PC-3 (cell line): ENCODE measurements at regions not wholly inside any gene's neighbourhood (a gene's known extent, or its start where the extent isn't known, plus 50 kb on each side); places are given as distances from the start of the nearest gene placed in this dataset.
"Not testable (repeated sequence)": the region's sequence is repeated elsewhere in the genome, so short reads cannot be mapped to it uniquely, and the experiment has no call there.

Experiments
- ATAC-seq: fragments of 200-7000 bp; cut with Tn5 transposase; 2 replicates; pipeline ENCODE4 v1.9.1; 2020; ENCODE audit warnings: mild to moderate bottlenecking, moderate library complexity
- BruUV-seq: library from RNA; stranded (reverse); fragments of 400-500 nt; replicated peaks from 2 replicates; lab custom pipeline; 2021; lab: Mats Ljungman, UMichigan
- CTCF ChIA-PET: fragments of 300-600 bp; sonication (Branson Sonifier 250); formaldehyde crosslinking; loops from one replicate; lab custom pipeline; 2022; ENCODE audit warnings: antibody characterized with exemption; lab: Charles Lee
- POLR2A ChIA-PET: fragments of 300-600 bp; sonication (Branson Sonifier 250); formaldehyde crosslinking; loops from one replicate; lab custom pipeline; 2022; ENCODE audit warnings: antibody characterized with exemption; ENCODE audit not compliant: unreplicated experiment; lab: Charles Lee
- DNase-seq: peaks from one replicate; pipeline ENCODE4 v3.0.0-alpha.2; 2015
- H2AFZ ChIP-seq: fragments of 300-600 bp; sonication (generic); 2 replicates; pipeline ENCODE4 v1.6.0; 2016; ENCODE audit warnings: antibody characterized with exemption, low read length
- H3F3A ChIP-seq: fragments of 300-600 bp; sonication (generic); one replicate; pipeline ENCODE4 v1.6.0; 2017; ENCODE audit warnings: antibody characterized with exemption, low read length, control low read depth, mild to moderate bottlenecking; ENCODE audit not compliant: unreplicated experiment
- H3K27ac ChIP-seq: fragments of 300-600 bp; sonication (generic); 2 replicates; pipeline ENCODE4 v1.5.1; 2016; ENCODE audit warnings: mild to moderate bottlenecking, low read length
- H3K27me3 ChIP-seq: fragments of 300-600 bp; sonication (generic); 2 replicates; pipeline ENCODE4 v1.6.1; 2016; ENCODE audit warnings: low read length, mixed read lengths
- H3K36me3 ChIP-seq: fragments of 300-600 bp; sonication (generic); 2 replicates; pipeline ENCODE4 v1.6.1; 2016; ENCODE audit warnings: low read depth, mixed run types, low read length, mixed read lengths
- H3K4me1 ChIP-seq: fragments of 300-600 bp; sonication (generic); 2 replicates; pipeline ENCODE4 v1.5.1; 2016; ENCODE audit warnings: low read length; ENCODE audit not compliant: insufficient read depth
- H3K4me2 ChIP-seq: fragments of 300-600 bp; sonication (generic); 2 replicates; pipeline ENCODE4 v1.6.0; 2016; ENCODE audit warnings: low read length
- H3K4me3 ChIP-seq: fragments of 300-600 bp; sonication (generic); 2 replicates; pipeline ENCODE4 v1.5.1; 2016; ENCODE audit warnings: mild to moderate bottlenecking, low read length, mixed read lengths
- H3K79me2 ChIP-seq: fragments of 300-600 bp; sonication (generic); 2 replicates; pipeline ENCODE4 v1.6.1; 2017; ENCODE audit warnings: low read length, mixed read lengths
- H3K9ac ChIP-seq: fragments of 300-600 bp; sonication (generic); 2 replicates; pipeline ENCODE4 v1.6.0; 2016; ENCODE audit warnings: mild to moderate bottlenecking, low read length
- H3K9me2 ChIP-seq: fragments of 300-600 bp; sonication (generic); replicated peaks from 2 replicates; pipeline ENCODE4 v1.6.1; 2016; ENCODE audit warnings: mixed run types, low read length, mixed read lengths
- H3K9me3 ChIP-seq: fragments of 300-600 bp; sonication (generic); 2 replicates; pipeline ENCODE4 v1.6.1; 2016; ENCODE audit warnings: low read length, mixed read lengths
- H4K20me1 ChIP-seq: fragments of 300-600 bp; sonication (generic); 2 replicates; pipeline ENCODE4 v1.6.1; 2016; ENCODE audit warnings: low read length, mixed read lengths
- EZH2 ChIP-seq: fragments of 300-600 bp; sonication (generic); IDR thresholded peaks from one replicate; pipeline ENCODE4 v1.6.1; 2017; ENCODE audit warnings: antibody characterized with exemption, mild to moderate bottlenecking, low read length; ENCODE audit not compliant: unreplicated experiment
- EZH2phosphoT487 ChIP-seq: fragments of 300-600 bp; sonication (generic); IDR thresholded peaks from 2 replicates; pipeline ENCODE4 v1.6.1; 2018; ENCODE audit warnings: mild to moderate bottlenecking, antibody characterized with exemption, low read length, borderline replicate concordance
- intact Hi-C: fragments of 100-400 bp; cut with micrococcal nuclease; formaldehyde crosslinking; loops from 2 replicates; pipeline ENCODE4 v1.9.0; 2023
- TF ChIP-seq, protein P1 (sequence below): fragments of 300-600 bp; sonication (generic); conservative IDR thresholded peaks from 2 replicates; pipeline ENCODE4 v1.5.1; 2017; ENCODE audit warnings: antibody characterized with exemption, low read depth, mild to moderate bottlenecking, low read length

DNA sequence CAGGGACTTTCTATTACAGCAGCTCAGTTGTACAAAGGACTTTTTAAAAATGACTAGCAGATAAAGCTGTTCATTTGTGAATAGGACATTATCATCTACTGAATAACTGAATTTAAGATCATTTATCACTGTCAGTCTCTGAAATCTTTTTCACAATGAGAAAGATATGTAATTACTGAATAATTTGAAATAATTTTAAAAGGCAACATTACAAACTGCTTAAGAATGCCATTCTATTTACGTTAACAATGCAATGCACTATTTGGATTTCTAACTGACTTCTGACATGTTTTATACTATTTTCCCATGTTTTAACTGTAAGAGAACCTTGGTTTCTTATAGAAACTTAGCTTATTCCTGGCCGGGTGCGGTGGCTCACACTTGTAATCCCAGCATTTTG, 2033.0 kb upstream of the PCDH20 start:
- H3K9me3 ChIP-seq = no peaks in the 10 kb centered on the region
- intact Hi-C loops = no loop called here
- no peak overlapping the region for H3K9ac ChIP-seq
- no peaks in the 10 kb centered on the region for H3K27me3 ChIP-seq
- H3K79me2 ChIP-seq = no peaks in the 10 kb centered on the region
- ChIA-PET CTCF (no interaction called here), POLR2A (no interaction called here)
- H3K4me1 ChIP-seq = no peaks in the 10 kb centered on the region
- H4K20me1 ChIP-seq = no peaks in the 10 kb centered on the region
- H3K9me2 ChIP-seq = no peaks in the 10 kb centered on the region
- no TSS peak for BruUV-seq
- ATAC-seq (no peak), DNase-seq (no peak)
- H3K4me3 ChIP-seq = no peak overlapping the region
- no peak for TF ChIP-seq EZH2phosphoT487
- TF ChIP-seq, protein P1, sequence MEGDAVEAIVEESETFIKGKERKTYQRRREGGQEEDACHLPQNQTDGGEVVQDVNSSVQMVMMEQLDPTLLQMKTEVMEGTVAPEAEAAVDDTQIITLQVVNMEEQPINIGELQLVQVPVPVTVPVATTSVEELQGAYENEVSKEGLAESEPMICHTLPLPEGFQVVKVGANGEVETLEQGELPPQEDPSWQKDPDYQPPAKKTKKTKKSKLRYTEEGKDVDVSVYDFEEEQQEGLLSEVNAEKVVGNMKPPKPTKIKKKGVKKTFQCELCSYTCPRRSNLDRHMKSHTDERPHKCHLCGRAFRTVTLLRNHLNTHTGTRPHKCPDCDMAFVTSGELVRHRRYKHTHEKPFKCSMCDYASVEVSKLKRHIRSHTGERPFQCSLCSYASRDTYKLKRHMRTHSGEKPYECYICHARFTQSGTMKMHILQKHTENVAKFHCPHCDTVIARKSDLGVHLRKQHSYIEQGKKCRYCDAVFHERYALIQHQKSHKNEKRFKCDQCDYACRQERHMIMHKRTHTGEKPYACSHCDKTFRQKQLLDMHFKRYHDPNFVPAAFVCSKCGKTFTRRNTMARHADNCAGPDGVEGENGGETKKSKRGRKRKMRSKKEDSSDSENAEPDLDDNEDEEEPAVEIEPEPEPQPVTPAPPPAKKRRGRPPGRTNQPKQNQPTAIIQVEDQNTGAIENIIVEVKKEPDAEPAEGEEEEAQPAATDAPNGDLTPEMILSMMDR = no peak
- TF ChIP-seq EZH2 = no peak
- H3K27ac ChIP-seq = no peak overlapping the region
- H3F3A ChIP-seq = no peaks in the 10 kb centered on the region
- H3K36me3 ChIP-seq = no peaks in the 10 kb centered on the region
- no peak overlapping the region for H2AFZ ChIP-seq
- H3K4me2 ChIP-seq = no peak overlapping the region

DNA sequence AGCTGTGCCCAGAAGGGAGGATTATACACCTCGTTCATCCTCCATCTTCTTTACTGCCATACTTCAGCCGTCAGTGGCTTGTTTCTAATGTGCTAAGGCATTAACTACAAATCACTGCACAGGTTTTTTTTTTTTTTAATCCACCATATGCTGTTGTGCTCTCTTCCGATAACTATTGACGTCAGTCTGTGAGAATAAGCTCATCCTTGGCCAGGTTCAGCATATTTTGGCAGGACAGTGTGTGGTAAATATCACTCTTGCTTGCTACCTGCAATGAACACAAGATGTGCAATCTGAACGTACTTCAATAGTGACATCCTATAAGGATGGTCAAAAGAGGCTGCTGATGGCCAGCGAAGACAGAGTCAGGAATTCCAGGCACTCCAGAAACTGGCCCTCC, 2030.7 kb upstream of the PCDH20 start:
- Histone ChIP-seq H3K36me3 (no peaks in the 10 kb centered on the region), H3K4me1 (no peaks in the 10 kb centered on the region), H3K9me2 (no peaks in the 10 kb centered on the region), H3K27me3 (no peaks in the 10 kb centered on the region), H3K79me2 (no peaks in the 10 kb centered on the region), H4K20me1 (no peaks in the 10 kb centered on the region), H3K4me2 (no peak overlapping the region), H3K9ac (no peak overlapping the region), H3K27ac (no peak overlapping the region), H3F3A (no peaks in the 10 kb centered on the region), H2AFZ (no peak overlapping the region), H3K4me3 (no peak overlapping the region), H3K9me3 (no peaks in the 10 kb centered on the region)
- DNase-seq (no peak), ATAC-seq (no peak)
- intact Hi-C loops = no loop called here
- ChIA-PET CTCF (no interaction called here), POLR2A (no interaction called here)
- TF ChIP-seq, protein P1 = no peak
- TF ChIP-seq EZH2 (no peak), EZH2phosphoT487 (no peak)
- BruUV-seq = no TSS peak

DNA sequence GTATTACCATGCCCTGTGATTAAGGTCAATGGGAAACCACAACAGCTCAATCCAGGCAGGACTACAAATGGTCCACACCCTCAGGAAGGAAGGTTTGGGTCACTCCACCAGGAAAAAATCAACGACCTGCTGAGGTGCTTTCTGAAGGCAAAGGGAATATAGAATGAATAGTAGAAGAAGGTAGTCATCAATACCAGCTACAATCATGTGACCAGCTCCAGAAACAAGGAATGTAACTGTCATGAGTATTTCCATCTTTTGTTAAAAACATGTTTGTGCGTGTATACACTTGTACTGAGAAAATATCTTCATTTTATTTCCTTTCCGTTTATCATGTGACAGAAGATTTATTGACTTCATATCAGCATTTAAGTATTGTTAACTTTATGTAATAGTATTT, 2028.6 kb upstream of the PCDH20 start:
- H3K4me2 ChIP-seq, H2AFZ ChIP-seq, CTCF ChIA-PET, ATAC-seq, H3K4me3 ChIP-seq, H3F3A ChIP-seq, H3K9me2 ChIP-seq, POLR2A ChIA-PET, BruUV-seq, H3K9ac ChIP-seq, H3K4me1 ChIP-seq, H3K27me3 ChIP-seq, DNase-seq, H3K36me3 ChIP-seq, H3K27ac ChIP-seq, intact Hi-C loops, H4K20me1 ChIP-seq, H3K9me3 ChIP-seq, H3K79me2 ChIP-seq: not testable (repeated sequence)
